Motor neuron (in vitro differentiated cells): ENCODE measurements at regions not wholly inside any gene's neighbourhood (a gene's known extent, or its start where the extent isn't known, plus 50 kb on each side); places are given as distances from the start of the nearest gene placed in this dataset.
"Not testable (repeated sequence)": the region's sequence is repeated elsewhere in the genome, so short reads cannot be mapped to it uniquely, and the experiment has no call there.

Experiments used
- ATAC-seq, 8 experiments: fragments of 200-7000 bp; cut with Tn5 transposase; replicated peaks in 6 of 8; 2 replicates each; pipeline ENCODE4 v1.8.0; 2021; ENCODE audit warnings: mild to moderate bottlenecking in 8 of 8, moderate library complexity in 8 of 8
- H3K27ac ChIP-seq, 2 donors: fragments of 250-450 bp; sonication (Bioruptor Pico); 2 replicates each; pipeline ENCODE4 v1.9.0; 2021; ENCODE audit warnings: antibody characterized with exemption in 2 of 2, mild to moderate bottlenecking in 2 of 2, moderate library complexity in 1 of 2
- H3K4me1 ChIP-seq, 2 donors: fragments of 250-450 bp; sonication (Bioruptor Pico); replicated peaks in 1 of 2; 2 replicates each; pipeline ENCODE4 v1.6.1; 2021; ENCODE audit warnings: antibody characterized with exemption in 2 of 2, mild to moderate bottlenecking in 2 of 2, moderate library complexity in 1 of 2
- H3K4me3 ChIP-seq, 5 donors: fragments of 250-450 bp; sonication (Bioruptor Pico); 2 replicates each; pipeline ENCODE4 v1.9.0; 2021; ENCODE audit warnings: antibody characterized with exemption in 5 of 5, mild to moderate bottlenecking in 5 of 5, moderate library complexity in 4 of 5
- WGBS, 10 experiments: fragments of 450-650 bp; shearing (Covaris generic); methylation state at CpG; one replicate each; pipeline ENCODE4 v1.0.0; 2022; 5-methylcytosine and 5-hydroxymethylcytosine counted together
- in situ Hi-C, 9 experiments: fragments of 400-800 bp; cut with MboI; loops; one replicate each; pipeline ENCODE4 v1.15.0; 2021; ENCODE audit warnings: low sequenced_read_pairs in 9 of 9, low pct_unique_long_range_greater_than_20kb in 2 of 9; ENCODE audit not compliant: unreplicated experiment in 9 of 9

GRCh38 chrY:26319488-26320202 lies 697.7 kb downstream of the CDY1 start:
- H3K4me1 ChIP-seq, H3K27ac ChIP-seq, in situ Hi-C loops, H3K4me3 ChIP-seq, ATAC-seq: not testable (repeated sequence)
- WGBS, 10 experiments = 0 to 86% (median 38%) methylated on average over 1 to 2 of the region's 2 CpGs; no CpG with 5 or more reads in 6 of the 10 experiments

- H3K4me3 ChIP-seq, in situ Hi-C loops, H3K4me1 ChIP-seq, H3K27ac ChIP-seq, ATAC-seq: not testable (repeated sequence)
- 100% methylated on average over 1 of the region's 1 CpG; no CpG with 5 or more reads in 9 of the 10 experiments for WGBS, 10 experiments
Measured at GRCh38 chrY:26322756-26323155, 700.8 kb downstream of the CDY1 start.

GRCh38 chrY:26352931-26353330 lies 731.0 kb downstream of the CDY1 start:
- in situ Hi-C loops, H3K4me3 ChIP-seq, H3K4me1 ChIP-seq, H3K27ac ChIP-seq: not testable (repeated sequence)
- peak in 1 of 8 experiments; percentile 43 for ATAC-seq

- no peaks in the 10 kb centered on the region for H3K4me1 ChIP-seq
- ATAC-seq = no peak
Measured at GRCh38 chrY:26354191-26354590, 732.3 kb downstream of the CDY1 start.

GRCh38 chrY:26359869-26360268 lies 738.0 kb downstream of the CDY1 start:
- H3K4me1 ChIP-seq, H3K4me3 ChIP-seq, in situ Hi-C loops, H3K27ac ChIP-seq, ATAC-seq: not testable (repeated sequence)
- no CpG with 5 or more reads among the region's 5 CpGs for WGBS, 10 experiments

More at GRCh38 chrY:26354191-26354590, 732.3 kb downstream of the CDY1 start:
- WGBS, 10 experiments = no CpG with 5 or more reads among the region's 1 CpG
- in situ Hi-C loops = no loop called here
- no peak overlapping the region for H3K27ac ChIP-seq
- H3K4me3 ChIP-seq = no peak overlapping the region

- in situ Hi-C loops, H3K27ac ChIP-seq, H3K4me1 ChIP-seq, ATAC-seq, H3K4me3 ChIP-seq: not testable (repeated sequence)
- WGBS, 10 experiments = no CpG with 5 or more reads among the region's 1 CpG
Measured at GRCh38 chrY:26360472-26360871, 738.6 kb downstream of the CDY1 start.

- H3K4me3 ChIP-seq, ATAC-seq, H3K27ac ChIP-seq, H3K4me1 ChIP-seq, in situ Hi-C loops: not testable (repeated sequence)
- WGBS, 10 experiments = no CpG with 5 or more reads among the region's 2 CpGs
Measured at GRCh38 chrY:26363442-26363841, 741.5 kb downstream of the CDY1 start.

GRCh38 chrY:26366091-26366490 lies 744.2 kb downstream of the CDY1 start:
- H3K4me1 ChIP-seq, in situ Hi-C loops, ATAC-seq, H3K27ac ChIP-seq, H3K4me3 ChIP-seq: not testable (repeated sequence)
- WGBS, 10 experiments = no CpG with 5 or more reads among the region's 6 CpGs

- ATAC-seq, in situ Hi-C loops, H3K27ac ChIP-seq, H3K4me3 ChIP-seq, H3K4me1 ChIP-seq: not testable (repeated sequence)
- no CpG with 5 or more reads among the region's 1 CpG for WGBS, 10 experiments
Measured at GRCh38 chrY:26372480-26372879, 750.6 kb downstream of the CDY1 start.

- Histone ChIP-seq H3K27ac (peak overlapping the region in 1 of 2 donors; percentile 77), H3K4me3 (peak overlapping the region in 2 of 5 donors; percentile 58 to 63), H3K4me1 (no peaks in the 10 kb centered on the region)
- in situ Hi-C loops = no loop called here
- peak in 2 of 8 experiments; percentile 92 to 94 for ATAC-seq
- WGBS, 10 experiments = 5% methylated on average over 4 of the region's 39 CpGs; no CpG with 5 or more reads in 9 of the 10 experiments
Measured at GRCh38 chrY:26408671-26409328, 786.9 kb downstream of the CDY1 start.

- in situ Hi-C loops = no loop called here
- ATAC-seq = peak in 2 of 8 experiments; percentile 88 to 89
- Histone ChIP-seq H3K4me3 (peak overlapping the region in 2 of 5 donors; percentile 58 to 63), H3K4me1 (no peaks in the 10 kb centered on the region), H3K27ac (peak overlapping the region in 1 of 2 donors; percentile 77)
- WGBS, 10 experiments = no CpG with 5 or more reads among the region's 27 CpGs
Measured at GRCh38 chrY:26409329-26409712, 787.4 kb downstream of the CDY1 start.
